CD4-positive, CD25-positive, alpha-beta regulatory T cell (primary cell): ENCODE measurements at regions not wholly inside any gene's neighbourhood (a gene's known extent, or its start where the extent isn't known, plus 50 kb on each side); places are given as distances from the start of the nearest gene placed in this dataset.

ENCODE experiments used
- ATAC-seq, 2 donors: fragments of 150-1000 bp; cut with Tn5 transposase; one replicate each; pipeline ENCODE4 v1.10.0; 2021; ENCODE audit warnings: low read depth in 2 of 2, moderate number of reproducible peaks in 2 of 2, moderate library complexity in 1 of 2
- DNase-seq, 3 donors: peaks; one replicate each; pipeline versions ENCODE4 v3.0.0 to v3.0.0-alpha.2; 2012 to 2022; ENCODE audit warnings: mixed read lengths in 1 of 3
- H3K27ac ChIP-seq: one replicate; pipeline ENCODE4 v1.7.0; 2013; ENCODE audit warnings: mild to moderate bottlenecking, low read length; ENCODE audit not compliant: insufficient read depth, poor library complexity, severe bottlenecking
- H3K27me3 ChIP-seq: one replicate; pipeline ENCODE4 v1.7.0; 2013; ENCODE audit warnings: low read length; ENCODE audit not compliant: control insufficient read depth, insufficient read depth
- H3K36me3 ChIP-seq: one replicate; pipeline ENCODE4 v1.7.0; 2013; ENCODE audit warnings: mild to moderate bottlenecking, low read length, moderate library complexity; ENCODE audit not compliant: control insufficient read depth, insufficient read depth
- H3K4me1 ChIP-seq: 2 replicates; pipeline ENCODE4 v1.7.0; 2013; ENCODE audit warnings: mild to moderate bottlenecking, low read length; ENCODE audit not compliant: insufficient read depth, control insufficient read depth, poor library complexity, severe bottlenecking
- H3K4me3 ChIP-seq: one replicate; pipeline ENCODE4 v1.7.0; 2013; ENCODE audit warnings: low read depth, mild to moderate bottlenecking, low read length, moderate library complexity
- H3K9me3 ChIP-seq, 2 experiments: 1 replicate in 1 of 2; 2 replicates in 1 of 2; pipeline ENCODE4 v1.7.0; 2013; ENCODE audit warnings: low read length in 2 of 2, mild to moderate bottlenecking in 1 of 2, moderate library complexity in 1 of 2; ENCODE audit not compliant: control insufficient read depth in 2 of 2
- H3K27ac Mint-ChIP-seq, 3 donors: one replicate each; pipeline ENCODE4 v1.8.0; 2020 to 2022; ENCODE audit warnings: mild to moderate bottlenecking in 3 of 3, mixed read lengths in 3 of 3, moderate library complexity in 2 of 3
- H3K27me3 Mint-ChIP-seq: one replicate; pipeline ENCODE4 v1.8.0; 2022; ENCODE audit warnings: mild to moderate bottlenecking, mixed read lengths
- H3K36me3 Mint-ChIP-seq: one replicate; pipeline ENCODE4 v1.8.0; 2020; ENCODE audit warnings: mixed read lengths
- H3K4me1 Mint-ChIP-seq, 4 donors: one replicate each; pipeline ENCODE4 v1.8.0; 2020 to 2022; ENCODE audit warnings: mixed read lengths in 4 of 4, mild to moderate bottlenecking in 1 of 4
- H3K4me3 Mint-ChIP-seq, 4 donors: one replicate each; pipeline ENCODE4 v1.8.0; 2020 to 2022; ENCODE audit warnings: mild to moderate bottlenecking in 4 of 4, mixed read lengths in 4 of 4, moderate library complexity in 3 of 4
- H3K9me3 Mint-ChIP-seq, 7 donors: one replicate each; pipeline ENCODE4 v1.8.0; 2020 to 2022; ENCODE audit warnings: mixed read lengths in 7 of 7, mild to moderate bottlenecking in 3 of 7, moderate library complexity in 2 of 7

GRCh38 chr13:64369121-64369520 is 2861.0 kb downstream of the PCDH9 start:
- Histone ChIP-seq H3K36me3 (no peaks in the 10 kb centered on the region), H3K4me1 (no peaks in the 10 kb centered on the region), H3K27me3 (no peaks in the 10 kb centered on the region), H3K27ac (no peak overlapping the region), H3K4me3 (no peak overlapping the region), H3K9me3 (peaks cover 3 to 35% of the 10 kb centered on the region in 2 experiments)
- Mint-ChIP-seq H3K4me3 (no peak overlapping the region), H3K4me1 (no peaks in the 10 kb centered on the region), H3K36me3 (peaks cover 3% of the 10 kb centered on the region), H3K9me3 (peaks cover 5 to 31% (median 18%) of the 10 kb centered on the region in 7 donors), H3K27me3 (no peaks in the 10 kb centered on the region), H3K27ac (no peak overlapping the region)
- DNase-seq (no peak), ATAC-seq (no peak)

DNA sequence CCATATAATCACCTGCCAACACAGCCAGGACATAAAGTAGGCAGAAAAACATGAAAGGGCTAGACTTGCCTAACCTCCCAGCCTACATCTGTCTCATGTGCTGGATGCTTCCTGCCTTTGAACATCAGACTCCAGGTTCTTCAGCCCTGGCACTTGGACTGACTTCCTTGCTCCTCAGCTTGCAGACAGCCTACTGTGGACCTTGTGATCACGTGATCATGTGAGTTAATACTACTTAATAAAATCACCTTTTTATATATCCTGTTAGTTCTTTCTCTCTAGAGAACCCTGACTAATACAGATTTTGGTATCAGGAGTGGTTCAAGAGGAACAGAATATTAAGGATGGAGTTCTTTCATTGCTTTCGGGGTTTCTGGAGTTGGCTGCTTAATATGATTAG is 2867.6 kb downstream of the PCDH9 start:
- H3K4me1 Mint-ChIP-seq = no peaks in the 10 kb centered on the region
- ATAC-seq = no peak
- no peaks in the 10 kb centered on the region for H3K4me1 ChIP-seq
- H3K9me3 Mint-ChIP-seq = peaks cover 0 to 21% (median 14%) of the 10 kb centered on the region in 7 donors
- no peak overlapping the region for H3K27ac Mint-ChIP-seq
- H3K4me3 ChIP-seq = no peak overlapping the region
- no peaks in the 10 kb centered on the region for H3K36me3 ChIP-seq
- DNase-seq = no peak
- peaks cover 3 to 15% of the 10 kb centered on the region in 2 experiments for H3K9me3 ChIP-seq
- no peaks in the 10 kb centered on the region for H3K27me3 ChIP-seq
- H3K27ac ChIP-seq = no peak overlapping the region
- no peaks in the 10 kb centered on the region for H3K36me3 Mint-ChIP-seq
- no peak overlapping the region for H3K4me3 Mint-ChIP-seq
- H3K27me3 Mint-ChIP-seq = no peaks in the 10 kb centered on the region

GRCh38 chr13:64347664-64348063 is 2882.5 kb downstream of the PCDH9 start:
- Mint-ChIP-seq H3K36me3 (no peaks in the 10 kb centered on the region), H3K4me1 (no peaks in the 10 kb centered on the region), H3K27me3 (no peaks in the 10 kb centered on the region), H3K27ac (no peak overlapping the region), H3K9me3 (peaks cover 0 to 16% (median 5%) of the 10 kb centered on the region in 7 donors), H3K4me3 (no peak overlapping the region)
- DNase-seq (no peak), ATAC-seq (no peak)
- H3K36me3 ChIP-seq = no peaks in the 10 kb centered on the region
- H3K4me1 ChIP-seq = no peaks in the 10 kb centered on the region
- no peak overlapping the region for H3K27ac ChIP-seq
- H3K27me3 ChIP-seq = no peaks in the 10 kb centered on the region
- H3K4me3 ChIP-seq = no peak overlapping the region
- peaks cover 3 to 7% of the 10 kb centered on the region in 2 experiments for H3K9me3 ChIP-seq

GRCh38 chr13:64339373-64340063 is 2890.6 kb downstream of the PCDH9 start:
- Mint-ChIP-seq H3K4me1 (no peaks in the 10 kb centered on the region), H3K27me3 (no peaks in the 10 kb centered on the region), H3K36me3 (no peaks in the 10 kb centered on the region), H3K9me3 (peaks cover 0 to 29% (median 3%) of the 10 kb centered on the region in 7 donors), H3K4me3 (no peak overlapping the region), H3K27ac (no peak overlapping the region)
- H3K27ac ChIP-seq = no peak overlapping the region
- H3K27me3 ChIP-seq = no peaks in the 10 kb centered on the region
- no peaks in the 10 kb centered on the region for H3K4me1 ChIP-seq
- DNase-seq (no peak), ATAC-seq (no peak)
- no peaks in the 10 kb centered on the region for H3K36me3 ChIP-seq
- H3K9me3 ChIP-seq = peaks cover 3 to 4% of the 10 kb centered on the region in 2 experiments
- H3K4me3 ChIP-seq = no peak overlapping the region

GRCh38 chr13:64338671-64339070 is 2891.5 kb downstream of the PCDH9 start:
- H3K9me3 ChIP-seq = no peaks in the 10 kb centered on the region
- H3K9me3 Mint-ChIP-seq = peaks cover 3 to 30% (median 4%) of the 10 kb centered on the region in 7 donors
- H3K4me1 Mint-ChIP-seq = no peaks in the 10 kb centered on the region
- H3K27ac ChIP-seq = no peak overlapping the region
- no peaks in the 10 kb centered on the region for H3K36me3 ChIP-seq
- DNase-seq = no peak
- no peak overlapping the region for H3K27ac Mint-ChIP-seq
- no peaks in the 10 kb centered on the region for H3K27me3 ChIP-seq
- H3K36me3 Mint-ChIP-seq = no peaks in the 10 kb centered on the region
- no peaks in the 10 kb centered on the region for H3K27me3 Mint-ChIP-seq
- H3K4me1 ChIP-seq = no peaks in the 10 kb centered on the region
- no peak for ATAC-seq
- no peak overlapping the region for H3K4me3 ChIP-seq
- H3K4me3 Mint-ChIP-seq = no peak overlapping the region

DNA sequence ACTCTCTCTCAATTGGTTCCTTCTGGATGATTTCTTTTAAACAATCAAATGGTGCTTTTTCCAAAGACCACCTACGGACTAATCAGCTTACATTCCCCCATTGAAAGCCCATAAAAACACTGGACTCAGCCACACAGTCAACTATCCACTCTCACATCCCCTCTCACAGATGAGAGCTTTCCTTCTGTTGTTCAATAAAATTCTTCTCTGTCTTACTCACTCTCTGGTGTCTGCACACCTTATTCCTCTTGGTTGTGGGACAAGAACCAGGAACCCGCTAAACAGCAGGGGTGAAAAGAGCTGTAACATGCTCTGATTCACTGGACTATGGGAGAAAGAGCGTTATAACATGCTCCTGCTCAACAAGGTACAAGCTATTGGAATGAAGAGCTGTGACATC is 2896.2 kb downstream of the PCDH9 start:
- Histone ChIP-seq H3K36me3 (no peaks in the 10 kb centered on the region), H3K4me3 (no peak overlapping the region), H3K27me3 (no peaks in the 10 kb centered on the region), H3K4me1 (no peaks in the 10 kb centered on the region), H3K9me3 (peaks cover 0 to 3% of the 10 kb centered on the region in 2 experiments), H3K27ac (no peak overlapping the region)
- no peak overlapping the region for H3K27ac Mint-ChIP-seq
- H3K4me3 Mint-ChIP-seq = no peak overlapping the region
- no peaks in the 10 kb centered on the region for H3K4me1 Mint-ChIP-seq
- H3K27me3 Mint-ChIP-seq = no peaks in the 10 kb centered on the region
- no peak for DNase-seq
- H3K36me3 Mint-ChIP-seq = no peaks in the 10 kb centered on the region
- peaks cover 0 to 18% (median 7%) of the 10 kb centered on the region in 7 donors for H3K9me3 Mint-ChIP-seq
- ATAC-seq = no peak

GRCh38 chr13:64332048-64332447 is 2898.1 kb downstream of the PCDH9 start:
- ATAC-seq = no peak
- Histone ChIP-seq H3K27me3 (no peaks in the 10 kb centered on the region), H3K36me3 (no peaks in the 10 kb centered on the region), H3K4me1 (no peaks in the 10 kb centered on the region), H3K27ac (no peak overlapping the region), H3K9me3 (peaks cover 0 to 6% of the 10 kb centered on the region in 2 experiments), H3K4me3 (no peak overlapping the region)
- no peak for DNase-seq
- no peak overlapping the region for H3K27ac Mint-ChIP-seq
- H3K4me1 Mint-ChIP-seq = no peaks in the 10 kb centered on the region
- H3K9me3 Mint-ChIP-seq = peaks cover 0 to 21% (median 7%) of the 10 kb centered on the region in 7 donors
- no peaks in the 10 kb centered on the region for H3K27me3 Mint-ChIP-seq
- H3K4me3 Mint-ChIP-seq = no peak overlapping the region
- H3K36me3 Mint-ChIP-seq = no peaks in the 10 kb centered on the region

DNA sequence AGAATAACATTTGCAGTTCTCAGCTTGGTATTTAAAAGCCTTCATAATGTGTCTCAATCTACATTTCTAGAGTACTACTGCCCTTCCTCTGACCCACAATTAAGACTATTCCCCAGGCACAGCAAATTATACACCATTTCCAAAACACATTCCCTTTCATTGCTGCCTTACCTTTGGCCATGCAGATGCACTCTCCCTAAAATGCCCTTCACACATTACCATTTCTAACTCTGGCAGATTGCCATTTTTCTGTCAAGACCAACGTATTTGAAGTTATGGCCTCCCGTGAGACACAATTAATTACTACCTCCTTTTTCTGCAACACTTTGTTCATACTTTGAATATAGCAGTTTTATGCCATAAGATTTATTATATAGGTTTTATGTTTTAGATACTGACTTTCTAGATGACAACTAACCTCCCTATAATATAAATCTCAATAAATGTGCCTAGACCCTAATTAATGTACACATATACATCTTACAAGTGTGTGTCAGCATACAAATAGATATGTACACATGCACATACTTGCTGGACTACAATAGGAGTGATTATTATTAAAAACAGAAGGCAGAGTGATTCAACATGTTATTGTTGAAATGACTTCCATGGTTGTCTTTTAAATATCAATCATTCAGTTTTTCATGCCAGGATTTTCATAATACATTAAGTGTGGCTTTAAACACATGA is 2902.5 kb downstream of the PCDH9 start:
- H3K27me3 ChIP-seq = no peaks in the 10 kb centered on the region
- H3K4me3 ChIP-seq = no peak overlapping the region
- peaks cover 0 to 6% of the 10 kb centered on the region in 2 experiments for H3K9me3 ChIP-seq
- DNase-seq (no peak), ATAC-seq (no peak)
- H3K27ac ChIP-seq = no peak overlapping the region
- Mint-ChIP-seq H3K36me3 (no peaks in the 10 kb centered on the region), H3K4me3 (no peak overlapping the region), H3K27ac (no peak overlapping the region), H3K4me1 (no peaks in the 10 kb centered on the region), H3K27me3 (no peaks in the 10 kb centered on the region), H3K9me3 (peaks cover 0 to 14% (median 3%) of the 10 kb centered on the region in 7 donors)
- no peaks in the 10 kb centered on the region for H3K36me3 ChIP-seq
- H3K4me1 ChIP-seq = no peaks in the 10 kb centered on the region
